RWPE1 (cell line): ENCODE measurements at regions not wholly inside any gene's neighbourhood (a gene's known extent, or its start where the extent isn't known, plus 50 kb on each side); places are given as distances from the start of the nearest gene placed in this dataset.

Experiments used
- CTCF ChIA-PET: fragments of 350-600 bp; sonication (Branson Sonifier 250); formaldehyde crosslinking; extraction: SDS; loops from one replicate; lab custom pipeline; 2021; lab: Yijun Ruan, JAX
- POLR2A ChIA-PET: fragments of 400-600 bp; formaldehyde crosslinking; extraction: SDS; loops from one replicate; lab custom pipeline; 2020; ENCODE audit warnings: antibody characterized with exemption; ENCODE audit not compliant: low non-redundant PET; lab: Yijun Ruan, JAX
- DNase-seq: peaks from one replicate; pipeline ENCODE4 v3.0.0; 2012; ENCODE audit warnings: low spot score
- H3K27ac ChIP-seq: fragments of 450-650 bp; 2 replicates; pipeline ENCODE4 v1.5.1; 2017
- TF ChIP-seq, protein P1 (sequence below): fragments of 450-650 bp; conservative IDR thresholded peaks from 2 replicates; pipeline ENCODE4 v1.5.1; 2017; ENCODE audit warnings: low read depth, mild to moderate bottlenecking

DNA sequence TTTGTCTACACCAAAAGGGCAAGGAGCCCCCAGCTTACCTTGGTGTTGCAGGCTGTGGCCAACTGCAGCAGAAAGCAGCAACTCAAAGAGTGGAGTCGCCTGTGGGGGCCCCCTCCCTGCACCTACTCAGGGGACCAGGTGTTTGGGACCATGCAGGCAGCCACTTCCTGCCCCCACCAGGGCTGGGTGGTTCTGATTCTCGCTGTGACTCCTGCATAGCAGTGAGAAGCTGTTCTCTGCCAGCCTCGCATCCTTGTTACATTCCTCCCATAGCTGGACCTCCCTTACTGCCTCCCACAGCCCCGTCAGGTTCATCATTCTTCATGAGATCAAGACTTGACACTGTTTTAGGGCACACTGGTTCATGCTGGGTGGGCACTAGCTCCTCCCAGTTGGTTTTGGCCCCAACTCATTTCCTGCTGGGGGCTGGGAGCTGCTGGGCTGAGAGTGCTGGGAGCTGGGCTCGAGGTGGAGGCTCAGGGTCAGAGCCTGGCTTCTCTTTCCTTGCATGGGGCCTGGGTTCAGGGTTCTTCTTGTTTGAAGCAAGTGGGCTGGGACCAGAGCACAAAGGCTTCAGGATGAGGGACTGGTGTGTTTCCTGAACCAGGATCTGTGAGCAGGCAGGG is 146.9 kb upstream of the C1orf174 start:
- DNase-seq = no peak
- H3K27ac ChIP-seq = no peak overlapping the region
- TF ChIP-seq, protein P1, sequence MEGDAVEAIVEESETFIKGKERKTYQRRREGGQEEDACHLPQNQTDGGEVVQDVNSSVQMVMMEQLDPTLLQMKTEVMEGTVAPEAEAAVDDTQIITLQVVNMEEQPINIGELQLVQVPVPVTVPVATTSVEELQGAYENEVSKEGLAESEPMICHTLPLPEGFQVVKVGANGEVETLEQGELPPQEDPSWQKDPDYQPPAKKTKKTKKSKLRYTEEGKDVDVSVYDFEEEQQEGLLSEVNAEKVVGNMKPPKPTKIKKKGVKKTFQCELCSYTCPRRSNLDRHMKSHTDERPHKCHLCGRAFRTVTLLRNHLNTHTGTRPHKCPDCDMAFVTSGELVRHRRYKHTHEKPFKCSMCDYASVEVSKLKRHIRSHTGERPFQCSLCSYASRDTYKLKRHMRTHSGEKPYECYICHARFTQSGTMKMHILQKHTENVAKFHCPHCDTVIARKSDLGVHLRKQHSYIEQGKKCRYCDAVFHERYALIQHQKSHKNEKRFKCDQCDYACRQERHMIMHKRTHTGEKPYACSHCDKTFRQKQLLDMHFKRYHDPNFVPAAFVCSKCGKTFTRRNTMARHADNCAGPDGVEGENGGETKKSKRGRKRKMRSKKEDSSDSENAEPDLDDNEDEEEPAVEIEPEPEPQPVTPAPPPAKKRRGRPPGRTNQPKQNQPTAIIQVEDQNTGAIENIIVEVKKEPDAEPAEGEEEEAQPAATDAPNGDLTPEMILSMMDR = no peak
- CTCF ChIA-PET = no interaction called here
- POLR2A ChIA-PET = no interaction called here

DNA sequence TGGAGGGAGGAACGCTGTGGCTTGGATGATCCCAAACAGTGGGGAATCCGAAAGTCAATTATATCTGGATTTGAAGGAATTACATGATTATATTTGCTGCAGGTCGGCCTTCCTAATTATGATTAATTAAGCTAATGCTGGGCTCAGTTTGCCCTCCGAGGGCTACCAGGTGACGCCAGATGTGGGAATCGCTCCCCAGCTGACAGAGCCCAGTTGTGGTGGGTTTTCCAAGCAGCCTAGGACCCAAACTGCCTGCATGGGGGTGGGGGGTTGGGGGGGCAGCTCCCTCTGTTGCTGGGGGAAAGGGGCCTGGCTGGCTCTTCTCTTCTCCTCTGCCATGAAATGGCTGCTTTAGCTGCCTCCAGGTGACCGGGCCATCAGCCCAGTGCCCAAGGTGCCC is 147.6 kb upstream of the C1orf174 start:
- no peak for DNase-seq
- ChIA-PET CTCF (interaction anchor here (0.7 kb wide), 1 partner anchor 66 kb away, joined by 3 read pairs; no protein-coding TSS in a partner anchor), POLR2A (no interaction called here)
- H3K27ac ChIP-seq = no peak overlapping the region
- TF ChIP-seq, protein P1 = no peak

DNA sequence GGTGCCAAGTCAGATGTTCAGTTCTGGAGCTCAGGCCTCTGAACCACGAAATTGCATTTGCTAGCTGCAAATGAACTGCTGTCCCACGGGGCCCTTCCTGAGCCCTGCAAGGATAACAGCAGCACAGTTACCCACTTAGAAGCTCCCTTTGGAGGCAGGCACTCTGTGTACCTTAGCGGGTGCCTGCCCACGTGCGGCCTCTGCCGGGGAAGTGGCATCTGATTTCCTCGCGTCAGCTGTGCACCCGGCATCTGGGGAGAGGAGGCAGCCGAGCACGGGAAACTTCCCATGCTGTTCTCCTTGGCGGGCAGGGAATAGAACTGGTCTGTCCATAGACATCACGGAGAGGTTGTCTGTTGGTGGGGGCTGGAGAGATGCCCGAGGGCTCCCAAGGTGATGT is 148.0 kb upstream of the C1orf174 start:
- TF ChIP-seq, protein P1 = no peak
- DNase-seq = no peak
- H3K27ac ChIP-seq = no peak overlapping the region
- ChIA-PET CTCF (interaction anchor here (0.7 kb wide), 1 partner anchor 66 kb away, joined by 3 read pairs; no protein-coding TSS in a partner anchor), POLR2A (no interaction called here)

DNA sequence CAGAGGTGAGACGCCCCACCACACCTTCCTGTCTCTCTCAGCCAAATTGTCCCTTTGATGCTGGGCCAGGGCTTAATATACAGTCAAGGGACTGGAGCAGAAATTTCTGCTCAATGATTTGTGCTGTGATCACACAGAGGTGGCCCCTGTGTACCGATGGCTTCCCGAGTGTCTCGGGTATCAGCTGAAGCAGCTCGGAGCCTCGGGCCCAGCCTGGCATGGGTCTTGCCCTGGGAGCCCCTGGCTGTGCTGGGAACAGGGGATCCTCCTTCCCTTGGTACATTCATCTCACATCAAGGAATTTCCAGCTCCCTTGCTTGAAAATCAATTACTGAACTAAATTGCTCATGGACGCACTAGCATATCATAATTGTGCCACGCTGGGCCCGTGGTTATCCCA is 148.8 kb upstream of the C1orf174 start:
- CTCF ChIA-PET = no interaction called here
- H3K27ac ChIP-seq = no peak overlapping the region
- TF ChIP-seq, protein P1 = no peak
- POLR2A ChIA-PET = no interaction called here
- DNase-seq = no peak

DNA sequence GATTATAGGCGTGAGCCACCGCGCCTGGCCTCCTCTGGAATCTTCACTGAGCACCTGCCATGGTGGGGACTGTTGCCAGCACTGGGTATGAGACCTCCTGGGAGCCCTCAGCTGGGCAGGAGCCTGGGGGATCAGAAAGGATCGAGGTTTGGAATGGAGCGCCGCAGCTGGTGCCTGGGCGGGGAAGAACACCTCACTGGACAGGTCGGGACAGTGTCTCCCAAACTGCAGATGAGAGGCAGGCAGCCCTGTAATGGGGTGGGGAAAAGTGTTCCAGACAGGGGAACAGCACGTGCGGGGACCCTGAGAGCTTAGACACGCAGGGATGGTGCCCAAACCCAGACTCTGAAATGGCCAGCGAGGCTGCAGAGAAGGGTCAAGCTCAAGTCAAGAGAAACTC is 150.9 kb upstream of the C1orf174 start:
- ChIA-PET CTCF (interaction anchor here (0.6 kb wide), 1 partner anchor 1017 kb away, joined by 3 read pairs; no protein-coding TSS in a partner anchor), POLR2A (no interaction called here)
- TF ChIP-seq, protein P1 = no peak
- DNase-seq = no peak
- no peak overlapping the region for H3K27ac ChIP-seq

DNA sequence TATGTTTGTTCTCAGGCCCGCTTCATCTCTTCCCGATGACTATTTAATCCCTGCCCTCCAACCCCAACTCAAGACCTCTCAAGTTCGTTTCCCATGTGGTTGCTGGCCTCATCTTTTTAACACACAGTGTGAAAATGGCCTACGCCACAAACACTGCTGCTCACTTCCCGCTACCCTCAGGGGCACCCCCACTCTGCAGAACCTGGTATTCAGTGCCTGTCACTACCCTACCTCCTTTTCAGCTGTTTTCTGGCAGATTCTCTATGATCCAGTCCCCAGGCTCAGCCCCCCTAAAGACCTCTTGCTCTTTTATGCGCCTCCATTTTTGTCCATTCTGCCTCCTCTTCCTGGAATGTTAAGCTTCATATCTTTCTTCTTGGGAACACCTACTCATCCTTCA is 152.6 kb upstream of the C1orf174 start:
- DNase-seq = no peak
- CTCF ChIA-PET = no interaction called here
- no peak overlapping the region for H3K27ac ChIP-seq
- TF ChIP-seq, protein P1 = no peak
- POLR2A ChIA-PET = no interaction called here
